ENCODE measurements at regions not wholly inside any gene's neighbourhood (a gene's known extent, or its start where the extent isn't known, plus 50 kb on each side); places are given as distances from the start of the nearest gene placed in this dataset.

DNA sequence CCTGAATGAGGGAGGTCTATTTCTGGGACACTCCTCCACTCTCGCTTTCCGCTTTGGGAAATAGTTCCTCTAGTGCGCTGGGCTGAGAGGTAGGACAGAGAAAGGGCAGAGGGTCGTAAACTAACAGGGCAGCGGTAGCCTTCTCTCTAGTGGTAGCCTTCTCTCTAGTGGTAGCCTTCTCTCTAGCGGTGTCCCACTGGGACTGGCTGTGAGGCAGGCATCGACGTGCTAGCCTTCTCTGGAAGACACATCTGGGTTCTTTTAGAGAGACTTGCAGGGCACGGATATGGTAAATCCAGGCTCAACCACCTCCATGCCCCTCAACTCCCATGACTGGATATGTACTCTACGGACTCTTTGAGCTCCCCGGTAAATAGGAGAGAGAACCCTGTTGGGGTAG, 74.7 kb upstream of the SLC22A16 start:
- TF ChIP-seq, protein P1, sequence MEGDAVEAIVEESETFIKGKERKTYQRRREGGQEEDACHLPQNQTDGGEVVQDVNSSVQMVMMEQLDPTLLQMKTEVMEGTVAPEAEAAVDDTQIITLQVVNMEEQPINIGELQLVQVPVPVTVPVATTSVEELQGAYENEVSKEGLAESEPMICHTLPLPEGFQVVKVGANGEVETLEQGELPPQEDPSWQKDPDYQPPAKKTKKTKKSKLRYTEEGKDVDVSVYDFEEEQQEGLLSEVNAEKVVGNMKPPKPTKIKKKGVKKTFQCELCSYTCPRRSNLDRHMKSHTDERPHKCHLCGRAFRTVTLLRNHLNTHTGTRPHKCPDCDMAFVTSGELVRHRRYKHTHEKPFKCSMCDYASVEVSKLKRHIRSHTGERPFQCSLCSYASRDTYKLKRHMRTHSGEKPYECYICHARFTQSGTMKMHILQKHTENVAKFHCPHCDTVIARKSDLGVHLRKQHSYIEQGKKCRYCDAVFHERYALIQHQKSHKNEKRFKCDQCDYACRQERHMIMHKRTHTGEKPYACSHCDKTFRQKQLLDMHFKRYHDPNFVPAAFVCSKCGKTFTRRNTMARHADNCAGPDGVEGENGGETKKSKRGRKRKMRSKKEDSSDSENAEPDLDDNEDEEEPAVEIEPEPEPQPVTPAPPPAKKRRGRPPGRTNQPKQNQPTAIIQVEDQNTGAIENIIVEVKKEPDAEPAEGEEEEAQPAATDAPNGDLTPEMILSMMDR (conservative IDR thresholded peaks at IDR 0.05; ENCODE audit: low read depth, low read length), result no peak
- TF ChIP-seq, protein P2, sequence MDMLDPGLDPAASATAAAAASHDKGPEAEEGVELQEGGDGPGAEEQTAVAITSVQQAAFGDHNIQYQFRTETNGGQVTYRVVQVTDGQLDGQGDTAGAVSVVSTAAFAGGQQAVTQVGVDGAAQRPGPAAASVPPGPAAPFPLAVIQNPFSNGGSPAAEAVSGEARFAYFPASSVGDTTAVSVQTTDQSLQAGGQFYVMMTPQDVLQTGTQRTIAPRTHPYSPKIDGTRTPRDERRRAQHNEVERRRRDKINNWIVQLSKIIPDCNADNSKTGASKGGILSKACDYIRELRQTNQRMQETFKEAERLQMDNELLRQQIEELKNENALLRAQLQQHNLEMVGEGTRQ (IDR thresholded peaks at IDR 0.05; ENCODE audit: low read depth, low read length), result no peak
- TF ChIP-seq POLR2A (IDR thresholded peaks at IDR 0.05; ENCODE audit: low read depth, low read length), result no peak
- TF ChIP-seq RAD21 (IDR thresholded peaks at IDR 0.05; ENCODE audit: low read length), result no peak
- TF ChIP-seq, protein P3, sequence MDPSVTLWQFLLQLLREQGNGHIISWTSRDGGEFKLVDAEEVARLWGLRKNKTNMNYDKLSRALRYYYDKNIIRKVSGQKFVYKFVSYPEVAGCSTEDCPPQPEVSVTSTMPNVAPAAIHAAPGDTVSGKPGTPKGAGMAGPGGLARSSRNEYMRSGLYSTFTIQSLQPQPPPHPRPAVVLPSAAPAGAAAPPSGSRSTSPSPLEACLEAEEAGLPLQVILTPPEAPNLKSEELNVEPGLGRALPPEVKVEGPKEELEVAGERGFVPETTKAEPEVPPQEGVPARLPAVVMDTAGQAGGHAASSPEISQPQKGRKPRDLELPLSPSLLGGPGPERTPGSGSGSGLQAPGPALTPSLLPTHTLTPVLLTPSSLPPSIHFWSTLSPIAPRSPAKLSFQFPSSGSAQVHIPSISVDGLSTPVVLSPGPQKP (IDR thresholded peaks at IDR 0.05; ENCODE audit: borderline replicate concordance, low read depth, low read length), result no peak
